ENCODE measurements at regions not wholly inside any gene's neighbourhood (a gene's known extent, or its start where the extent isn't known, plus 50 kb on each side); places are given as distances from the start of the nearest gene placed in this dataset.
"Not testable (repeated sequence)": the region's sequence is repeated elsewhere in the genome, so short reads cannot be mapped to it uniquely, and the experiment has no call there.

DNA sequence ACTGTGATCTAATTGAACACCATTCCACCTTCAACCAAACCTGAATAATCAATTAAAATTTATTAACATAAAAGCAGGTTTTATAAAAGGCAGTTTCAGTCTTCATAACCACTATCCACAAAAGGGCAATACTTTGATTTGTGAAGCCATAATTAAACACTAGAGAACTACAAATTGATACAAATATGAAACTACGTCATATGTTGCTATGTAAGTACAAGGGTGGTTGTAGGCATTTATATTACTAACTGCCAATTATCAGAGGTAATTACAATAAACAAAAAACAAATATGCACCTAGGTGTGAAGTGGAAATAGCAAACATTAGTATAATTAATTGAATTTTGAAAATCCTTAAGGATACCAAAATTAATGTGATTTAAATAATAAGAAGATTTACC is 368.5 kb upstream of the PCDH15 start:
- H3K4me1 ChIP-seq (ENCODE audit: control insufficient read depth, low read length), result no peaks in the 10 kb centered on the region
- H3K27ac ChIP-seq (ENCODE audit: low read depth, low read length), result no peak overlapping the region

DNA sequence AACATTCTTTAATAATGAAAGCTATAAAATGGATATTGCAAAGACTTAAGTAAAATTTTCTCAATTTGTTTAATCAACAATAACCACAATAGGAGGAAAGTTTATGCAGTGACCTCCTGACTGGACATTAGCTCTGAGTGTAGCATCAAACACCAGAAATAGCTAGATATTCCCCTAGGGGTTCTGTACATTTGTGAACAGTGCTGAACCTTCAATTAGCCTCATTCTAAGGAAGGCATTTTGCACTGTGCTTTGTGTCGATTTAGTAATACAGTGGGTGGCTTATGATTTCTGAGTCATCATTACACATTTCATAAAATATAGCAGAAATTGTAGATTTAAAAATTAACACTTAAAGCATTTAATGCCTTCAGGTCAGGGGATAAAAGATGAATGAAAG is 367.3 kb upstream of the PCDH15 start:
- no peaks in the 10 kb centered on the region for H3K4me1 ChIP-seq (ENCODE audit: control insufficient read depth, low read length)
- H3K36me3 ChIP-seq (ENCODE audit: control insufficient read depth, low read length), result no peaks in the 10 kb centered on the region
- no peaks in the 10 kb centered on the region for H4K20me1 ChIP-seq (ENCODE audit: control insufficient read depth, insufficient read depth, low read depth, low read length)
- no peaks in the 10 kb centered on the region for H3K27me3 ChIP-seq (ENCODE audit: control insufficient read depth, low read length)
- H3F3A ChIP-seq (ENCODE audit: control insufficient read depth, insufficient read depth), result no peaks in the 10 kb centered on the region
- no peaks in the 10 kb centered on the region for H3K9me3 ChIP-seq (ENCODE audit: control insufficient read depth, insufficient read depth, low read length)
- TF ChIP-seq, protein P1, sequence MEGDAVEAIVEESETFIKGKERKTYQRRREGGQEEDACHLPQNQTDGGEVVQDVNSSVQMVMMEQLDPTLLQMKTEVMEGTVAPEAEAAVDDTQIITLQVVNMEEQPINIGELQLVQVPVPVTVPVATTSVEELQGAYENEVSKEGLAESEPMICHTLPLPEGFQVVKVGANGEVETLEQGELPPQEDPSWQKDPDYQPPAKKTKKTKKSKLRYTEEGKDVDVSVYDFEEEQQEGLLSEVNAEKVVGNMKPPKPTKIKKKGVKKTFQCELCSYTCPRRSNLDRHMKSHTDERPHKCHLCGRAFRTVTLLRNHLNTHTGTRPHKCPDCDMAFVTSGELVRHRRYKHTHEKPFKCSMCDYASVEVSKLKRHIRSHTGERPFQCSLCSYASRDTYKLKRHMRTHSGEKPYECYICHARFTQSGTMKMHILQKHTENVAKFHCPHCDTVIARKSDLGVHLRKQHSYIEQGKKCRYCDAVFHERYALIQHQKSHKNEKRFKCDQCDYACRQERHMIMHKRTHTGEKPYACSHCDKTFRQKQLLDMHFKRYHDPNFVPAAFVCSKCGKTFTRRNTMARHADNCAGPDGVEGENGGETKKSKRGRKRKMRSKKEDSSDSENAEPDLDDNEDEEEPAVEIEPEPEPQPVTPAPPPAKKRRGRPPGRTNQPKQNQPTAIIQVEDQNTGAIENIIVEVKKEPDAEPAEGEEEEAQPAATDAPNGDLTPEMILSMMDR (IDR thresholded peaks at IDR 0.05; ENCODE audit: low read depth, low read length, poor library complexity, severe bottlenecking), result no peak
- no peak for TF ChIP-seq EZH2phosphoT487 (IDR thresholded peaks at IDR 0.05; ENCODE audit: borderline replicate concordance, low read length)
- no peaks in the 10 kb centered on the region for H3K9me2 ChIP-seq (replicated peaks; ENCODE audit: control insufficient read depth, low read length)
- no peaks in the 10 kb centered on the region for H3K79me2 ChIP-seq (ENCODE audit: control insufficient read depth, low read length)
- no peak overlapping the region for H3K27ac ChIP-seq (ENCODE audit: low read depth, low read length)
- H3K4me2 ChIP-seq (ENCODE audit: low read length), result no peak overlapping the region
- no peak overlapping the region for H3K4me3 ChIP-seq (ENCODE audit: low read length)

More for the DNA sequence above, 368.5 kb upstream of the PCDH15 start:
- H3K36me3 ChIP-seq (ENCODE audit: control insufficient read depth, low read length), result no peaks in the 10 kb centered on the region
- H3K4me2 ChIP-seq (ENCODE audit: low read length), result no peak overlapping the region
- no peak for TF ChIP-seq EZH2phosphoT487 (IDR thresholded peaks at IDR 0.05; ENCODE audit: borderline replicate concordance, low read length)
- TF ChIP-seq, protein P1 (IDR thresholded peaks at IDR 0.05; ENCODE audit: low read depth, low read length, poor library complexity, severe bottlenecking), result no peak
- H3K9me3 ChIP-seq (ENCODE audit: control insufficient read depth, insufficient read depth, low read length), result no peaks in the 10 kb centered on the region
- H3F3A ChIP-seq (ENCODE audit: control insufficient read depth, insufficient read depth), result no peaks in the 10 kb centered on the region
- no peak overlapping the region for H3K4me3 ChIP-seq (ENCODE audit: low read length)
- H3K9me2 ChIP-seq (replicated peaks; ENCODE audit: control insufficient read depth, low read length), result no peaks in the 10 kb centered on the region
- H3K79me2 ChIP-seq (ENCODE audit: control insufficient read depth, low read length), result no peaks in the 10 kb centered on the region
- H4K20me1 ChIP-seq (ENCODE audit: control insufficient read depth, insufficient read depth, low read depth, low read length), result no peaks in the 10 kb centered on the region
- no peaks in the 10 kb centered on the region for H3K27me3 ChIP-seq (ENCODE audit: control insufficient read depth, low read length)

DNA sequence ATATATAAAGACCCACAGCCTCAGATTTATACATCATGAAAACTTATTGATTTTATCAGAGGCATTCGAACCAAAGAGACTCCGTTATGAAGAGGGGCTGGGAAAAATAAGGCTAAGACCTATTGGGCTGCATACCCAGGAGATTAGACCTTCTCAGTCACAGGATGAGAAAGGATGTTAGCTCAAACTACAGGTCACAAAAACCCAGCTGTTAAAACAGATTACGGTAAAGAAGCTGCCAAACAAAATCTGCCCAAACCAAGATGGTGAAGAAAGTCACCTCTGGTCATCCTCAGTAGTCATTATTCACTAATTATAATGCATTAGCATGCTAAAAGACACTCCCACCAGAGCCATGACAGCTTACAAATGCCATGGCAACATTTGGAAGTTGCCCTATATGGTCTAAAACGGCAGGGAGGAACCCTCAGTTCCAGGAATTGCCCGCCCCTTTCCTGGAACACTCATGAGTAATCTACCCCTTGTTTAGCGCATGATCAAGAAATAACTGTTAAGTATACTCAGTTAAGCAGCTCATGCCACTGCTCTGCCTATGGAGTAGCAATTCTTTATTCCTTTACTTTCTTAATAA is 362.5 kb upstream of the PCDH15 start:
- H3K4me3 ChIP-seq (ENCODE audit: low read length), result no peak overlapping the region
- H3K27ac ChIP-seq (ENCODE audit: low read depth, low read length), result no peak overlapping the region
- no peaks in the 10 kb centered on the region for H3K36me3 ChIP-seq (ENCODE audit: control insufficient read depth, low read length)
- H3K79me2 ChIP-seq (ENCODE audit: control insufficient read depth, low read length), result no peaks in the 10 kb centered on the region
- H3K4me1 ChIP-seq (ENCODE audit: control insufficient read depth, low read length), result no peaks in the 10 kb centered on the region
- no peaks in the 10 kb centered on the region for H3K9me3 ChIP-seq (ENCODE audit: control insufficient read depth, insufficient read depth, low read length)
- no peaks in the 10 kb centered on the region for H3F3A ChIP-seq (ENCODE audit: control insufficient read depth, insufficient read depth)
- no peak overlapping the region for H3K4me2 ChIP-seq (ENCODE audit: low read length)
- no peaks in the 10 kb centered on the region for H4K20me1 ChIP-seq (ENCODE audit: control insufficient read depth, insufficient read depth, low read depth, low read length)
- H3K27me3 ChIP-seq (ENCODE audit: control insufficient read depth, low read length), result no peaks in the 10 kb centered on the region
- TF ChIP-seq, protein P1 (IDR thresholded peaks at IDR 0.05; ENCODE audit: low read depth, low read length, poor library complexity, severe bottlenecking), result no peak
- no peak for TF ChIP-seq EZH2phosphoT487 (IDR thresholded peaks at IDR 0.05; ENCODE audit: borderline replicate concordance, low read length)
- H3K9me2 ChIP-seq (replicated peaks; ENCODE audit: control insufficient read depth, low read length), result no peaks in the 10 kb centered on the region

DNA sequence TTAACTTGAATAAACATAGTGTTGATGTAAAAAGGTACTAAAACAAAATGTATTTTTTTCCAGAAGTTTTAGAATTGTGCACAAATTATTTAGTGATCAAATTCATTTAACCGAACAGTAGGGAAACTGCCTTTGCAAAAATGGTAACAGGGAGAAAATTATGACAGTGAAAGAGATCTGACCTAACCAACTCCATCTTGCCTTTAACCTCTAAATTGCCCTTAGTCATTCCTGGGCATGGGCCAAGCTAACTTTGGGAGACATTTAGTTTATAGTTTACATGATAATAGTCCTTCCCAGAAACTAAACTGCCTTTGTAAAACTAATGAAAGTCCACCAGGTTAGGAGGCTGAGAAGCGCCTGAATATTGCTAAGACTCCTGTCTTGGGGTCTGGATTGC is 361.3 kb upstream of the PCDH15 start:
- H3K4me2 ChIP-seq (ENCODE audit: low read length); H3K9me3 ChIP-seq (ENCODE audit: control insufficient read depth, insufficient read depth, low read length); H3K36me3 ChIP-seq (ENCODE audit: control insufficient read depth, low read length); H3F3A ChIP-seq (ENCODE audit: control insufficient read depth, insufficient read depth); H3K79me2 ChIP-seq (ENCODE audit: control insufficient read depth, low read length); H4K20me1 ChIP-seq (ENCODE audit: control insufficient read depth, insufficient read depth, low read depth, low read length); H3K4me3 ChIP-seq (ENCODE audit: low read length); H3K4me1 ChIP-seq (ENCODE audit: control insufficient read depth, low read length); H3K27ac ChIP-seq (ENCODE audit: low read depth, low read length); H3K27me3 ChIP-seq (ENCODE audit: control insufficient read depth, low read length); H3K9me2 ChIP-seq (replicated peaks; ENCODE audit: control insufficient read depth, low read length): not testable (repeated sequence)

All from DOHH2 (cell line).